ENCODE measurements at regions not wholly inside any gene's neighbourhood (a gene's known extent, or its start where the extent isn't known, plus 50 kb on each side); places are given as distances from the start of the nearest gene placed in this dataset.
"Not testable (repeated sequence)": the region's sequence is repeated elsewhere in the genome, so short reads cannot be mapped to it uniquely, and the experiment has no call there.

GRCh38 chr10:5268743-5269142 is 72.1 kb downstream of the AKR1C4 start:
- DNase-seq = no peak

GRCh38 chr10:5269791-5270190 is 73.2 kb downstream of the AKR1C4 start:
- DNase-seq = no peak

GRCh38 chr10:5271526-5271925 is 74.9 kb downstream of the AKR1C4 start:
- no peak for DNase-seq

- no peak for DNase-seq
Measured at GRCh38 chr10:5272065-5272803, 75.6 kb downstream of the AKR1C4 start.

- DNase-seq = no peak
Measured at GRCh38 chr10:5274795-5275194, 78.2 kb downstream of the AKR1C4 start.

- no peak for DNase-seq
Measured at GRCh38 chr10:5281356-5281755, 83.4 kb upstream of the UCN3 start.

GRCh38 chr10:5282137-5282536 is 82.6 kb upstream of the UCN3 start:
- DNase-seq = no peak

- peak; percentile 56 for DNase-seq
Measured at GRCh38 chr10:5283305-5284158, 81.2 kb upstream of the UCN3 start.

- peak; percentile 56 for DNase-seq
Measured at GRCh38 chr10:5284311-5285057, 80.3 kb upstream of the UCN3 start.

GRCh38 chr10:5285186-5285585 is 79.6 kb upstream of the UCN3 start:
- no peak for DNase-seq

GRCh38 chr10:5288359-5288758 is 76.4 kb upstream of the UCN3 start:
- no peak for DNase-seq

- DNase-seq = not testable (repeated sequence)
Measured at GRCh38 chr10:5289228-5289627, 75.5 kb upstream of the UCN3 start.

GRCh38 chr10:5291501-5292195 is 73.1 kb upstream of the UCN3 start:
- peak; percentile 79 for DNase-seq

- DNase-seq = no peak
Measured at GRCh38 chr10:5292196-5292735, 72.5 kb upstream of the UCN3 start.

GRCh38 chr10:5292970-5293369 is 71.8 kb upstream of the UCN3 start:
- DNase-seq = not testable (repeated sequence)

GRCh38 chr10:5293691-5294550 is 70.8 kb upstream of the UCN3 start:
- DNase-seq = peak; percentile 19

- DNase-seq = no peak
Measured at GRCh38 chr10:5297466-5297865, 67.3 kb upstream of the UCN3 start.

- DNase-seq = no peak
Measured at GRCh38 chr10:5297996-5298395, 66.8 kb upstream of the UCN3 start.

- DNase-seq = no peak
Measured at GRCh38 chr10:5299950-5300349, 64.8 kb upstream of the UCN3 start.

GRCh38 chr10:5303504-5303903 is 61.3 kb upstream of the UCN3 start:
- no peak for DNase-seq

GRCh38 chr10:5305374-5305773 is 59.4 kb upstream of the UCN3 start:
- peak; percentile 67 for DNase-seq

Data from fibroblast of skin of scalp (primary cell).